ENCODE measurements at regions not wholly inside any gene's neighbourhood (a gene's known extent, or its start where the extent isn't known, plus 50 kb on each side); places are given as distances from the start of the nearest gene placed in this dataset.

GRCh38 chr3:180180795-180181194 is 144.1 kb upstream of the PEX5L start:
- WGBS, 2 donors: 88% methylated on average over 3 of the region's 3 CpGs
- Histone ChIP-seq H3K9me3 (no peaks in the 10 kb centered on the region), H3K4me3 (no peak overlapping the region), H3K27ac (no peak overlapping the region), H3K4me1 (no peaks in the 10 kb centered on the region), H3K27me3 (no peaks in the 10 kb centered on the region), H3K36me3 (no peaks in the 10 kb centered on the region)
- DNase-seq: no peak
- intact Hi-C loops (cut with DNase I): no loop called here
- no peak for FAIRE-seq
- no peak for TF ChIP-seq CTCF (IDR thresholded peaks at IDR 0.05)
- ATAC-seq: peak in 1 of 4 donors; percentile 18

- FAIRE-seq (no peak), DNase-seq (no peak), ATAC-seq (no peak)
- intact Hi-C loops (cut with DNase I): no loop called here
- H3K27ac ChIP-seq: no peak overlapping the region
- no peak for TF ChIP-seq CTCF (IDR thresholded peaks at IDR 0.05)
- no peak overlapping the region for H3K4me3 ChIP-seq
- no peaks in the 10 kb centered on the region for H3K36me3 ChIP-seq
- H3K4me1 ChIP-seq: no peaks in the 10 kb centered on the region
- H3K27me3 ChIP-seq: no peaks in the 10 kb centered on the region
- H3K9me3 ChIP-seq: no peaks in the 10 kb centered on the region
Measured at GRCh38 chr3:180181387-180181786, 144.7 kb upstream of the PEX5L start.

GRCh38 chr3:180183346-180183745 is 146.6 kb upstream of the PEX5L start:
- intact Hi-C loops (cut with DNase I): no loop called here
- WGBS, 2 donors: 80 to 83% methylated on average over 3 of the region's 3 CpGs

GRCh38 chr3:180184816-180185215 is 148.1 kb upstream of the PEX5L start:
- H3K4me1 ChIP-seq: no peaks in the 10 kb centered on the region
- TF ChIP-seq CTCF (IDR thresholded peaks at IDR 0.05): no peak
- intact Hi-C loops (cut with DNase I): no loop called here
- no peaks in the 10 kb centered on the region for H3K27me3 ChIP-seq
- H3K4me3 ChIP-seq: no peak overlapping the region
- WGBS, 2 donors: 76 to 83% methylated on average over 2 of the region's 2 CpGs
- H3K36me3 ChIP-seq: no peaks in the 10 kb centered on the region
- H3K9me3 ChIP-seq: no peaks in the 10 kb centered on the region
- no peak overlapping the region for H3K27ac ChIP-seq
- ATAC-seq (no peak), FAIRE-seq (no peak), DNase-seq (no peak)

More at GRCh38 chr3:180183346-180183745, 146.6 kb upstream of the PEX5L start:
- Histone ChIP-seq H3K4me1 (no peaks in the 10 kb centered on the region), H3K4me3 (no peak overlapping the region), H3K27me3 (no peaks in the 10 kb centered on the region), H3K27ac (no peak overlapping the region), H3K9me3 (no peaks in the 10 kb centered on the region), H3K36me3 (no peaks in the 10 kb centered on the region)
- ATAC-seq (no peak), DNase-seq (no peak), FAIRE-seq (no peak)
- no peak for TF ChIP-seq CTCF (IDR thresholded peaks at IDR 0.05)

- no peak for DNase-seq
- ATAC-seq: no peak
- FAIRE-seq: no peak
- no peak overlapping the region for H3K4me3 ChIP-seq
- WGBS, 2 donors: 94 to 97% methylated on average over 2 of the region's 2 CpGs
- H3K27ac ChIP-seq: no peak overlapping the region
- intact Hi-C loops (cut with DNase I): no loop called here
- no peak for TF ChIP-seq CTCF (IDR thresholded peaks at IDR 0.05)
- no peaks in the 10 kb centered on the region for H3K9me3 ChIP-seq
- H3K27me3 ChIP-seq: no peaks in the 10 kb centered on the region
- no peaks in the 10 kb centered on the region for H3K36me3 ChIP-seq
- no peaks in the 10 kb centered on the region for H3K4me1 ChIP-seq
Measured at GRCh38 chr3:180185650-180186049, 148.9 kb upstream of the PEX5L start.
